Hepatocyte (in vitro differentiated cells): ENCODE measurements at regions not wholly inside any gene's neighbourhood (a gene's known extent, or its start where the extent isn't known, plus 50 kb on each side); places are given as distances from the start of the nearest gene placed in this dataset.

Experiments
- EZH2 ChIP-seq: fragments of 200-600 bp; sonication (generic); IDR thresholded peaks from 2 replicates; pipeline ENCODE4 v1.6.1; 2016; ENCODE audit warnings: antibody characterized with exemption, mild to moderate bottlenecking, borderline replicate concordance
- TF ChIP-seq, protein P1 (sequence below): fragments of 200-600 bp; sonication (generic); IDR thresholded peaks from 2 replicates; pipeline ENCODE4 v1.5.1; 2016; ENCODE audit warnings: antibody characterized with exemption, mild to moderate bottlenecking; ENCODE audit not compliant: poor library complexity

DNA sequence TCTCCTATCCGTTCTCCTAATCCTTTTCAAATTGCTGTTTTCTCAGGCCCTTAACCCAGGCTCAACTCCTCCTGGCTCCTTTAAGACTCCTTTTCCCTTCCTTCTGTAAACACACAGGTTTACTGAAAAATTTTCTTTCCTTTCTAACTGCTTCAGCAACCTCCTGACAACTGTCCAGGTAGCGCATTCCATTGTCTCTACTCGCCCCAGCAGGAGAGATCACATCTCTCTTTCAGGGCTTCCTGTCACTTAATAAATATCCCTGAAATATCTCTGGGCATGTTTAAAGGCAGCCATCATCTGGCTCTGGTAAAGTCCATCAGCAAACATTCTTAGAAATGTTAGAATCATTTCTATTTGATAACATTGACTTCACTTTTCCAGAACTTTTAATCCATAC lies 211.2 kb upstream of the PTBP2 start:
- TF ChIP-seq EZH2: no peak
- TF ChIP-seq, protein P1, sequence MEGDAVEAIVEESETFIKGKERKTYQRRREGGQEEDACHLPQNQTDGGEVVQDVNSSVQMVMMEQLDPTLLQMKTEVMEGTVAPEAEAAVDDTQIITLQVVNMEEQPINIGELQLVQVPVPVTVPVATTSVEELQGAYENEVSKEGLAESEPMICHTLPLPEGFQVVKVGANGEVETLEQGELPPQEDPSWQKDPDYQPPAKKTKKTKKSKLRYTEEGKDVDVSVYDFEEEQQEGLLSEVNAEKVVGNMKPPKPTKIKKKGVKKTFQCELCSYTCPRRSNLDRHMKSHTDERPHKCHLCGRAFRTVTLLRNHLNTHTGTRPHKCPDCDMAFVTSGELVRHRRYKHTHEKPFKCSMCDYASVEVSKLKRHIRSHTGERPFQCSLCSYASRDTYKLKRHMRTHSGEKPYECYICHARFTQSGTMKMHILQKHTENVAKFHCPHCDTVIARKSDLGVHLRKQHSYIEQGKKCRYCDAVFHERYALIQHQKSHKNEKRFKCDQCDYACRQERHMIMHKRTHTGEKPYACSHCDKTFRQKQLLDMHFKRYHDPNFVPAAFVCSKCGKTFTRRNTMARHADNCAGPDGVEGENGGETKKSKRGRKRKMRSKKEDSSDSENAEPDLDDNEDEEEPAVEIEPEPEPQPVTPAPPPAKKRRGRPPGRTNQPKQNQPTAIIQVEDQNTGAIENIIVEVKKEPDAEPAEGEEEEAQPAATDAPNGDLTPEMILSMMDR: no peak
